GM19023 (cell line): ENCODE measurements at regions not wholly inside any gene's neighbourhood (a gene's known extent, or its start where the extent isn't known, plus 50 kb on each side); places are given as distances from the start of the nearest gene placed in this dataset.

Source experiments
- ATAC-seq: cut with Tn5 transposase; IDR thresholded peaks from one replicate; pipeline ENCODE4 v1.9.1; 2021; ENCODE audit warnings: mild to moderate bottlenecking, moderate library complexity; ENCODE audit not compliant: unreplicated experiment

GRCh38 chr3:72254483-72254882, 469.5 kb upstream of the PROK2 start:
- no peak for ATAC-seq

GRCh38 chr3:72250725-72251124, 465.8 kb upstream of the PROK2 start:
- ATAC-seq: no peak

- no peak for ATAC-seq
Measured at GRCh38 chr3:72248869-72249268, 463.9 kb upstream of the PROK2 start.

- no peak for ATAC-seq
Measured at GRCh38 chr3:72248389-72248761, 463.4 kb upstream of the PROK2 start.

GRCh38 chr3:72247645-72248388, 462.9 kb upstream of the PROK2 start:
- no peak for ATAC-seq

GRCh38 chr3:72247126-72247525, 462.2 kb upstream of the PROK2 start:
- no peak for ATAC-seq

GRCh38 chr3:72246685-72247084, 461.7 kb upstream of the PROK2 start:
- ATAC-seq: no peak

GRCh38 chr3:72245183-72245811, 460.3 kb upstream of the PROK2 start:
- no peak for ATAC-seq

GRCh38 chr3:72244396-72244795, 459.4 kb upstream of the PROK2 start:
- no peak for ATAC-seq

GRCh38 chr3:72242326-72242725, 457.4 kb upstream of the PROK2 start:
- ATAC-seq: no peak

GRCh38 chr3:72241525-72241924, 456.6 kb upstream of the PROK2 start:
- no peak for ATAC-seq

- ATAC-seq: no peak
Measured at GRCh38 chr3:72240531-72240930, 455.6 kb upstream of the PROK2 start.

- ATAC-seq: no peak
Measured at GRCh38 chr3:72238801-72239200, 453.9 kb upstream of the PROK2 start.

- no peak for ATAC-seq
Measured at GRCh38 chr3:72238010-72238691, 453.2 kb upstream of the PROK2 start.

- no peak for ATAC-seq
Measured at GRCh38 chr3:72237679-72238009, 452.7 kb upstream of the PROK2 start.

- ATAC-seq: no peak
Measured at GRCh38 chr3:72234391-72234790, 449.4 kb upstream of the PROK2 start.

- ATAC-seq: no peak
Measured at GRCh38 chr3:72233571-72233970, 448.6 kb upstream of the PROK2 start.

- no peak for ATAC-seq
Measured at GRCh38 chr3:72232777-72233176, 447.8 kb upstream of the PROK2 start.

- ATAC-seq: no peak
Measured at GRCh38 chr3:72232331-72232730, 447.4 kb upstream of the PROK2 start.

GRCh38 chr3:72231439-72232196, 446.7 kb upstream of the PROK2 start:
- no peak for ATAC-seq

- no peak for ATAC-seq
Measured at GRCh38 chr3:72230774-72231379, 445.9 kb upstream of the PROK2 start.
